GM19023 (cell line): ENCODE measurements at regions not wholly inside any gene's neighbourhood (a gene's known extent, or its start where the extent isn't known, plus 50 kb on each side); places are given as distances from the start of the nearest gene placed in this dataset.
"Not testable (repeated sequence)": the region's sequence is repeated elsewhere in the genome, so short reads cannot be mapped to it uniquely, and the experiment has no call there.

ENCODE experiments used
- ATAC-seq: cut with Tn5 transposase; IDR thresholded peaks from one replicate; pipeline ENCODE4 v1.9.1; 2021; ENCODE audit warnings: mild to moderate bottlenecking, moderate library complexity; ENCODE audit not compliant: unreplicated experiment

- ATAC-seq, result no peak
Observed at GRCh38 chr1:105073660-105074059, 1324.0 kb downstream of the AMY1C start.

GRCh38 chr1:105083611-105084010 is 1333.9 kb downstream of the AMY1C start:
- ATAC-seq, result no peak

GRCh38 chr1:105087506-105087905 is 1337.8 kb downstream of the AMY1C start:
- no peak for ATAC-seq

GRCh38 chr1:105088166-105088565 is 1338.5 kb downstream of the AMY1C start:
- no peak for ATAC-seq

GRCh38 chr1:105093893-105094292 is 1344.2 kb downstream of the AMY1C start:
- ATAC-seq, result not testable (repeated sequence)

GRCh38 chr1:105100102-105100501 is 1350.4 kb downstream of the AMY1C start:
- no peak for ATAC-seq

- ATAC-seq, result no peak
Observed at GRCh38 chr1:105101261-105101660, 1351.6 kb downstream of the AMY1C start.

- no peak for ATAC-seq
Observed at GRCh38 chr1:105102371-105102770, 1352.7 kb downstream of the AMY1C start.

- no peak for ATAC-seq
Observed at GRCh38 chr1:105122041-105122440, 1372.3 kb downstream of the AMY1C start.

GRCh38 chr1:105137543-105138457 is 1388.1 kb downstream of the AMY1C start:
- peak; percentile 60 for ATAC-seq

GRCh38 chr1:105138458-105138893 is 1388.8 kb downstream of the AMY1C start:
- ATAC-seq, result no peak

- ATAC-seq, result no peak
Observed at GRCh38 chr1:105172788-105173187, 1423.1 kb downstream of the AMY1C start.

GRCh38 chr1:105180789-105181188 is 1431.1 kb downstream of the AMY1C start:
- no peak for ATAC-seq

GRCh38 chr1:105204836-105205371 is 1455.2 kb downstream of the AMY1C start:
- ATAC-seq, result no peak

GRCh38 chr1:105208581-105208980 is 1458.9 kb downstream of the AMY1C start:
- no peak for ATAC-seq

- no peak for ATAC-seq
Observed at GRCh38 chr1:105210747-105211146, 1461.0 kb downstream of the AMY1C start.

- no peak for ATAC-seq
Observed at GRCh38 chr1:105231378-105231777, 1481.7 kb downstream of the AMY1C start.

- ATAC-seq, result no peak
Observed at GRCh38 chr1:105243411-105243810, 1493.7 kb downstream of the AMY1C start.

- no peak for ATAC-seq
Observed at GRCh38 chr1:105243969-105244368, 1494.3 kb downstream of the AMY1C start.

- no peak for ATAC-seq
Observed at GRCh38 chr1:105254906-105255305, 1505.2 kb downstream of the AMY1C start.

- no peak for ATAC-seq
Observed at GRCh38 chr1:105260001-105260400, 1510.3 kb downstream of the AMY1C start.

- ATAC-seq, result no peak
Observed at GRCh38 chr1:105270966-105271365, 1521.3 kb downstream of the AMY1C start.
